ENCODE measurements at regions not wholly inside any gene's neighbourhood (a gene's known extent, or its start where the extent isn't known, plus 50 kb on each side); places are given as distances from the start of the nearest gene placed in this dataset.
A peak's percentile ranks its signal among the peaks of the same experiment; 100 is the strongest.

DNA sequence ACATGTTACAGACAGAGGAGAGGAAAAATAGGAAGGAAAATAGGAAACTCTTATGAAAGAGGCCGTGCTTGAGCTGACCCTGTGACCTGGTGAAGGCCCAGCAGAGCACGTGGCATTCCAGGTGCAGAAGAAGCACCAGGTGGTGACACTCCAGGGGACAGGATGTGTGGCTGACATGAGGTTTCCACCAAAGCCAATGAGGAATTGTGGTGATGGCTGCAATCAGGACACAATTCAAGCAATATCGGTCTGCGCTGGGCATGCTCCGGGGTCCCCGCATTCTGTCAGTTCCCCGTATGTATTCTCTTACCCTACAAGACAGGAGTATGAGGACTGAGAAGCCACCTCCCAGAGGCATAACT, 504.2 kb downstream of the EIPR1 start:
- peaks cover 36% of the 10 kb centered on the region for H3K4me1 Mint-ChIP-seq
- peak overlapping the region; percentile 9 for H3K27ac Mint-ChIP-seq (ENCODE audit: unreplicated experiment)
- TF ChIP-seq, protein P1, sequence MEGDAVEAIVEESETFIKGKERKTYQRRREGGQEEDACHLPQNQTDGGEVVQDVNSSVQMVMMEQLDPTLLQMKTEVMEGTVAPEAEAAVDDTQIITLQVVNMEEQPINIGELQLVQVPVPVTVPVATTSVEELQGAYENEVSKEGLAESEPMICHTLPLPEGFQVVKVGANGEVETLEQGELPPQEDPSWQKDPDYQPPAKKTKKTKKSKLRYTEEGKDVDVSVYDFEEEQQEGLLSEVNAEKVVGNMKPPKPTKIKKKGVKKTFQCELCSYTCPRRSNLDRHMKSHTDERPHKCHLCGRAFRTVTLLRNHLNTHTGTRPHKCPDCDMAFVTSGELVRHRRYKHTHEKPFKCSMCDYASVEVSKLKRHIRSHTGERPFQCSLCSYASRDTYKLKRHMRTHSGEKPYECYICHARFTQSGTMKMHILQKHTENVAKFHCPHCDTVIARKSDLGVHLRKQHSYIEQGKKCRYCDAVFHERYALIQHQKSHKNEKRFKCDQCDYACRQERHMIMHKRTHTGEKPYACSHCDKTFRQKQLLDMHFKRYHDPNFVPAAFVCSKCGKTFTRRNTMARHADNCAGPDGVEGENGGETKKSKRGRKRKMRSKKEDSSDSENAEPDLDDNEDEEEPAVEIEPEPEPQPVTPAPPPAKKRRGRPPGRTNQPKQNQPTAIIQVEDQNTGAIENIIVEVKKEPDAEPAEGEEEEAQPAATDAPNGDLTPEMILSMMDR (conservative IDR thresholded peaks at IDR 0.05) = no peak
- no peaks in the 10 kb centered on the region for H3K27me3 Mint-ChIP-seq (ENCODE audit: low read depth)
- H3K4me3 Mint-ChIP-seq = no peak overlapping the region
- DNase-seq (ENCODE audit: low read depth, low spot score) = no peak
- peaks cover 5% of the 10 kb centered on the region for H3K36me3 Mint-ChIP-seq (ENCODE audit: low read depth)
- peaks cover 2% of the 10 kb centered on the region for H3K9me3 Mint-ChIP-seq

DNA sequence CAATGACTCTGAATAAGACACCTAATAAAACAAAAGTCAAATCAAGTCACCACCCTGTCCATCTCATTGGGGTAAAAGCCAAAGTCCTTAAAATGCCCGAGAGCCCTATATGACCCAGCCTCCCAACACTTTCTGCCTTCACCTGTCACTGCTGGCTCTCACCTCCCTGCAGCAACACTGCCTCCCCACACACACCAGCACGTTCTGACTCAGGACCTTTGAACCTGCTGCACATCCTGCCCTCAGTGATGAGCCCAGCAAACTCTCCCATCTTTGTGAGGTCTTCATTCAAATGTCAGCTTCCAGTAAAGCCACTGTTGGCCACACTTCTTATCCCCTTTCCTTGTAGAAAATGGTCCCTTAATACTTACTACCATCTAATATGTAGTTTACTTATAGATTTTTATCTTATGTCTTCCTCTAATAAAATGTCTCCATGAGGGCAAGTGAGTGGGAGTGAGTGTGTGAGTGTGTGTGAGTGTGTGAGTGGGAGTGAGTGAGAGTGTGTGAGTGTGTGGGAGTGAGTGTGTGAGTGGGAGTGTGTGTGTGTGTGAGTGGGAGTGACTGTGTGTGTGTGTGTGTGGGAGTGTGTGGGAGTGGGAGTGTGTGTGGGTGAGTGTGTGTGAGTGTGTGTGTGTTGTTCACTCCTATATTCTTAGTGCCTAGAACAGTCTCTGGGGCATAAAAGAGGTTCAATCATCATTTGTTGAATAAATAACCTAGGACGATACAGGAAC, 504.7 kb downstream of the EIPR1 start:
- peaks cover 39% of the 10 kb centered on the region for H3K4me1 Mint-ChIP-seq
- peaks cover 5% of the 10 kb centered on the region for H3K36me3 Mint-ChIP-seq (ENCODE audit: low read depth)
- TF ChIP-seq, protein P1 (conservative IDR thresholded peaks at IDR 0.05) = no peak
- no peaks in the 10 kb centered on the region for H3K27me3 Mint-ChIP-seq (ENCODE audit: low read depth)
- H3K4me3 Mint-ChIP-seq = no peak overlapping the region
- H3K9me3 Mint-ChIP-seq = peaks cover 2% of the 10 kb centered on the region
- DNase-seq (ENCODE audit: low read depth, low spot score) = no peak
- H3K27ac Mint-ChIP-seq (ENCODE audit: unreplicated experiment) = peak overlapping the region; percentile 9

DNA sequence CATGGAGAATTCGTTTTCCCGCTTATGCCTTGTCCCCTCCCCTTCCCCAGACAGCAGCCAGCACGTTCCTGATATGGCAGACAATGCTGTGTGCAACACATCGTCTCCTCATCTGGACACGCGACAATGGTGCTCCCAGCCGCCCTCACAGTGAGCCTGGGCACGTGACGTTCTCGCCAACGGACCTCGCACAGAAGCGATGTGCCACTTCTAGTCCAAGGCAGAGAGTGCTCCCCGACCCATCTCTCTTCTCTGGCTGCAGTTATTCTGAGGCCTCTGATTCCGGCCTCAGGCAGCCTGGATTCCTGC, 505.4 kb downstream of the EIPR1 start:
- TF ChIP-seq, protein P1 (conservative IDR thresholded peaks at IDR 0.05) = no peak
- peaks cover 2% of the 10 kb centered on the region for H3K9me3 Mint-ChIP-seq
- peaks cover 2% of the 10 kb centered on the region for H3K36me3 Mint-ChIP-seq (ENCODE audit: low read depth)
- DNase-seq (ENCODE audit: low read depth, low spot score) = no peak
- H3K27ac Mint-ChIP-seq (ENCODE audit: unreplicated experiment) = no peak overlapping the region
- peaks cover 41% of the 10 kb centered on the region for H3K4me1 Mint-ChIP-seq
- H3K27me3 Mint-ChIP-seq (ENCODE audit: low read depth) = no peaks in the 10 kb centered on the region
- no peak overlapping the region for H3K4me3 Mint-ChIP-seq

DNA sequence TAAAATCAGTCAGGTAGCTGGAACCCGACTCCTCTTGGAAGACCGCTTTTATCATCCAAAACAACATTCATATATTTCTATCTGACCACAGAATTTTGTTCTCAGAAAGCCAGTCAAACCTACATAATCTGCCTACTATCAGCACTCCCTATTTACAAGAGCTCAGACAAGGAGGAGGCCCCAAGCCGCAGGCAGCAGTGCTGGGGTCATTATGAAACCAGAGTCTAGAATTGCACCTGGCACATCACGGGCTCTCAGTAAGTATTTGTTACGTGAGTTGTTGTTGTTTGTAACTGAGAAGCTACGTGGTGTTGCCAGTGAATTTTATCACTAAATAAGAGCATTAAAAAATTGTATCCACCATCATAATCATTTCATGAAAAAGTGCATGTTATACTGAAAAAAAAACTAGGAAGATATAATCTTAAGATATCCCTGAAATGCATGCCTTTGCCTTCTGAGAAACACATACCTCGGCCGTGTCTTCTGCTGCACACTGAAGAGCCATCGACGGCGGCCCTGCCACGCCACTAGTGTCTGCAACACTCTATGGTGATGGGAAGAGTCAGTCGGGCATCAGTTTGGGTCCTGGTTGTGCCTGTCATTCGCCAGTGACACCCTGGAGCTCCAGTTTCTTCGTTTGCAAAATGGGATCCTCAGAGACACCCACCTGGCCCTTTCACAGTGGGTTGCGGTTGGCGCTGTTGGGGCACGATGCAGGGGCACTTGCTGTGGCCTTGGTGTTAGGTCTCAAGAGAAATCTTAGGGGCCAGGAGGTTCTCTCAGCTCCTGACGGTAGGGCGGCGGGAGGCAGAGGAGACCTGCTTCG, 505.9 kb downstream of the EIPR1 start:
- Mint-ChIP-seq H3K27me3 (ENCODE audit: low read depth) (no peaks in the 10 kb centered on the region), H3K4me3 (no peak overlapping the region), H3K4me1 (peaks cover 35% of the 10 kb centered on the region), H3K9me3 (no peaks in the 10 kb centered on the region), H3K36me3 (ENCODE audit: low read depth) (no peaks in the 10 kb centered on the region), H3K27ac (ENCODE audit: unreplicated experiment) (no peak overlapping the region)
- no peak for DNase-seq (ENCODE audit: low read depth, low spot score)
- TF ChIP-seq, protein P1 (conservative IDR thresholded peaks at IDR 0.05) = no peak

DNA sequence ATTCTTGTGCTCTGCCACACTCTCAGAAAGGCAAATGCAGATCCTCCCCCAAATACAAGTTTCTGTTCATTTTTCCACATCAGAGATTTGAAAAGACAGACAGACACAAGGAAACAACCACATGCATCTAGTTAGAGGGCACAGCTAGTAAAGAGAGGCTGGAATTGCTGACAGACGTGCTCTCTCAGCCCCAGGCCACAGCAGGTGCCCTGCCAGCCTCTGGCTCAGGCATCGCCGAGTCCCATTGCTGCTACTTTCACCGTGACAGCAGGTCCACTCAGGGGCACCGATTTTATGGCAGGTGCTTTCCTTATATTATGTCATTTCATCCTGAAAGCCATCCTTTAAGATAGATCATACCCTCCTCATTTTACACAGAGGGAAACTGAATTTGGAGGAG, 507.5 kb downstream of the EIPR1 start:
- no peak overlapping the region for H3K27ac Mint-ChIP-seq (ENCODE audit: unreplicated experiment)
- no peak for DNase-seq (ENCODE audit: low read depth, low spot score)
- TF ChIP-seq, protein P1 (conservative IDR thresholded peaks at IDR 0.05) = no peak
- H3K27me3 Mint-ChIP-seq (ENCODE audit: low read depth) = no peaks in the 10 kb centered on the region
- no peak overlapping the region for H3K4me3 Mint-ChIP-seq
- H3K9me3 Mint-ChIP-seq = no peaks in the 10 kb centered on the region
- no peaks in the 10 kb centered on the region for H3K36me3 Mint-ChIP-seq (ENCODE audit: low read depth)
- H3K4me1 Mint-ChIP-seq = peaks cover 29% of the 10 kb centered on the region
